H9 (cell line): ENCODE measurements at regions not wholly inside any gene's neighbourhood (a gene's known extent, or its start where the extent isn't known, plus 50 kb on each side); places are given as distances from the start of the nearest gene placed in this dataset.

Experiments
- DNase-seq: peaks from one replicate; pipeline ENCODE4 v3.0.0-alpha.2; 2017
- H2AFZ ChIP-seq: one replicate; pipeline ENCODE4 v1.6.1; 2013; ENCODE audit warnings: mild to moderate bottlenecking, low read length, control low read depth, moderate library complexity
- H2AK5ac ChIP-seq: 2 replicates; pipeline ENCODE4 v1.6.1; 2013; ENCODE audit warnings: low read length, control low read depth, mixed read lengths; ENCODE audit not compliant: insufficient read length
- H2BK120ac ChIP-seq: one replicate; pipeline ENCODE4 v1.6.1; 2013; ENCODE audit warnings: low read depth, mild to moderate bottlenecking, low read length, control low read depth, inconsistent platforms; ENCODE audit not compliant: poor library complexity, severe bottlenecking
- H2BK12ac ChIP-seq: 2 replicates; pipeline ENCODE4 v1.6.1; 2013; ENCODE audit warnings: low read length, control low read depth, mixed read lengths, low read depth; ENCODE audit not compliant: insufficient read length
- H2BK15ac ChIP-seq: 2 replicates; pipeline ENCODE4 v1.6.1; 2013; ENCODE audit warnings: low read depth, low read length, control low read depth
- H2BK20ac ChIP-seq: one replicate; pipeline ENCODE4 v1.6.1; 2013; ENCODE audit warnings: low read depth, mild to moderate bottlenecking, low read length, control low read depth, inconsistent platforms; ENCODE audit not compliant: poor library complexity, severe bottlenecking
- H2BK5ac ChIP-seq: 2 replicates; pipeline ENCODE4 v1.6.1; 2013; ENCODE audit warnings: low read length, control low read depth, mixed read lengths; ENCODE audit not compliant: insufficient read length
- H3K14ac ChIP-seq: 2 replicates; pipeline ENCODE4 v1.6.1; 2013; ENCODE audit warnings: low read length, control low read depth; ENCODE audit not compliant: insufficient read depth
- H3K18ac ChIP-seq: 2 replicates; pipeline ENCODE4 v1.6.1; 2013; ENCODE audit warnings: low read depth, mild to moderate bottlenecking, mixed read lengths, low read length, control low read depth; ENCODE audit not compliant: insufficient read length
- H3K23ac ChIP-seq: 2 replicates; pipeline ENCODE4 v1.6.1; 2013; ENCODE audit warnings: low read length, control low read depth, mixed read lengths, low read depth; ENCODE audit not compliant: insufficient read length
- H3K23me2 ChIP-seq: 2 replicates; pipeline ENCODE4 v1.6.1; 2013; ENCODE audit warnings: low read depth, mild to moderate bottlenecking, mixed read lengths, low read length, control low read depth; ENCODE audit not compliant: insufficient read length, poor library complexity, severe bottlenecking
- H3K27ac ChIP-seq: 2 replicates; pipeline ENCODE4 v1.5.1; 2013; ENCODE audit warnings: low read length, control low read depth, mixed read lengths, low read depth; ENCODE audit not compliant: insufficient read length
- H3K27me3 ChIP-seq: 2 replicates; pipeline ENCODE4 v1.6.1; 2013; ENCODE audit warnings: low read length, control low read depth, inconsistent platforms; ENCODE audit not compliant: insufficient read depth
- H3K4ac ChIP-seq: 2 replicates; pipeline ENCODE4 v1.6.1; 2013; ENCODE audit warnings: low read depth, mild to moderate bottlenecking, control low read depth, inconsistent platforms, low read length, moderate library complexity
- H3K4me1 ChIP-seq: 2 replicates; pipeline ENCODE4 v1.6.1; 2013; ENCODE audit warnings: low read length, control low read depth, inconsistent platforms; ENCODE audit not compliant: insufficient read depth
- H3K4me2 ChIP-seq: 2 replicates; pipeline ENCODE4 v1.6.1; 2013; ENCODE audit warnings: low read length, control low read depth, mixed read lengths; ENCODE audit not compliant: insufficient read length, insufficient read depth
- H3K56ac ChIP-seq: 2 replicates; pipeline ENCODE4 v1.6.1; 2013; ENCODE audit warnings: low read depth, mild to moderate bottlenecking, mixed read lengths, low read length, control low read depth; ENCODE audit not compliant: insufficient read length
- H3K79me1 ChIP-seq: 2 replicates; pipeline ENCODE4 v1.6.1; 2013; ENCODE audit warnings: low read depth, mild to moderate bottlenecking, moderate library complexity, low read length, control low read depth, inconsistent platforms; ENCODE audit not compliant: insufficient read depth, poor library complexity, severe bottlenecking
- H3K79me2 ChIP-seq: 2 replicates; pipeline ENCODE4 v1.6.1; 2013; ENCODE audit warnings: low read length, control low read depth, inconsistent platforms; ENCODE audit not compliant: insufficient read depth
- H3K9ac ChIP-seq: 2 replicates; pipeline ENCODE4 v1.6.1; 2013; ENCODE audit warnings: low read length, control low read depth, mixed read lengths; ENCODE audit not compliant: insufficient read length; ENCODE audit errors: extremely low read depth
- H3K9me3 ChIP-seq: one replicate; pipeline ENCODE4 v1.6.1; 2013; ENCODE audit warnings: low read depth, low read length, inconsistent platforms; ENCODE audit not compliant: control insufficient read depth
- H3T11ph ChIP-seq: one replicate; pipeline ENCODE4 v1.6.1; 2013; ENCODE audit warnings: mild to moderate bottlenecking, low read length, control low read depth, inconsistent platforms
- H4K20me1 ChIP-seq: one replicate; pipeline ENCODE4 v1.6.1; 2013; ENCODE audit not compliant: control insufficient read depth, insufficient read length, insufficient read depth
- H4K5ac ChIP-seq: 2 replicates; pipeline ENCODE4 v1.6.1; 2013; ENCODE audit warnings: low read depth, mild to moderate bottlenecking, mixed read lengths, low read length, control low read depth; ENCODE audit not compliant: insufficient read length
- H4K8ac ChIP-seq: replicated peaks from 2 replicates; pipeline ENCODE4 v1.6.1; 2013; ENCODE audit warnings: low read length, control low read depth, mixed read lengths, low read depth; ENCODE audit not compliant: insufficient read length
- H4K91ac ChIP-seq: 2 replicates; pipeline ENCODE4 v1.6.1; 2013; ENCODE audit warnings: low read depth, mild to moderate bottlenecking, moderate library complexity, mixed read lengths, low read length, control low read depth; ENCODE audit not compliant: insufficient read length
- H3K27ac Mint-ChIP-seq, 3 experiments: 2 replicates in 2 of 3; 3 replicates in 1 of 3; pipeline ENCODE4 v1.8.0; 2020 to 2021; ENCODE audit warnings: mixed read lengths in 3 of 3, mild to moderate bottlenecking in 1 of 3, moderate library complexity in 1 of 3
- H3K27me3 Mint-ChIP-seq: 2 replicates; pipeline ENCODE4 v1.8.0; 2021; ENCODE audit warnings: low read depth, mild to moderate bottlenecking, moderate library complexity, mixed read lengths
- H3K36me3 Mint-ChIP-seq, 3 experiments: 2 replicates in 2 of 3; 3 replicates in 1 of 3; pipeline ENCODE4 v1.8.0; 2020 to 2021; ENCODE audit warnings: low read depth in 3 of 3, mixed read lengths in 3 of 3; ENCODE audit not compliant: insufficient read depth in 1 of 3
- H3K4me1 Mint-ChIP-seq, 2 experiments: 2 replicates each; pipeline ENCODE4 v1.8.0; 2020; ENCODE audit warnings: mixed read lengths in 2 of 2
- H3K4me3 Mint-ChIP-seq, 2 experiments: 2 replicates in 1 of 2; 3 replicates in 1 of 2; pipeline ENCODE4 v1.8.0; 2020 to 2021; ENCODE audit warnings: mild to moderate bottlenecking in 2 of 2, mixed read lengths in 2 of 2, moderate library complexity in 1 of 2
- H3K9me3 Mint-ChIP-seq, 2 experiments: 2 replicates in 1 of 2; 3 replicates in 1 of 2; pipeline ENCODE4 v1.8.0; 2020; ENCODE audit warnings: mild to moderate bottlenecking in 2 of 2, mixed read lengths in 2 of 2, moderate library complexity in 1 of 2
- CTCF ChIP-seq: fragments of 200-600 bp; sonication (generic); conservative IDR thresholded peaks from 3 replicates; pipeline ENCODE4 v1.8.0; 2021; ENCODE audit warnings: antibody characterized with exemption, mild to moderate bottlenecking
- WGBS: extraction: QIAGEN DNeasy Blood & Tissue Kit; methylation state at CpG from one replicate; pipeline ENCODE4 v1.1.7; 2013; ENCODE audit warnings: missing lambda C conversion rate, low lambda C conversion rate, mixed read lengths; ENCODE audit not compliant: insufficient read length; ENCODE audit errors: extremely low coverage; 5-methylcytosine and 5-hydroxymethylcytosine counted together

GRCh38 chr5:168209997-168210396, 81.4 kb upstream of the WWC1 start:
- no peaks in the 10 kb centered on the region for H3K27me3 ChIP-seq
- peaks cover 15 to 21% of the 10 kb centered on the region in 2 experiments for H3K4me1 Mint-ChIP-seq
- H4K91ac ChIP-seq: no peak overlapping the region
- H2BK5ac ChIP-seq: no peak overlapping the region
- no peak overlapping the region for H3K18ac ChIP-seq
- H2BK12ac ChIP-seq: no peak overlapping the region
- no CpG with 5 or more reads among the region's 3 CpGs for WGBS
- no peak overlapping the region for H3K27ac Mint-ChIP-seq
- H3K79me2 ChIP-seq: no peaks in the 10 kb centered on the region
- no peak overlapping the region for H2BK120ac ChIP-seq
- H3K9me3 ChIP-seq: no peaks in the 10 kb centered on the region
- no peak for DNase-seq
- no peak overlapping the region for H3K4ac ChIP-seq
- no peak overlapping the region for H3T11ph ChIP-seq
- H3K23ac ChIP-seq: no peak overlapping the region
- H2AFZ ChIP-seq: no peak overlapping the region
- H3K4me1 ChIP-seq: peaks cover 5% of the 10 kb centered on the region; the same call in 1 of the 2 replicates
- no peak overlapping the region for H2AK5ac ChIP-seq
- H3K36me3 Mint-ChIP-seq: no peaks in the 10 kb centered on the region
- no peaks in the 10 kb centered on the region for H4K20me1 ChIP-seq
- no peak overlapping the region for H2BK20ac ChIP-seq
- H3K14ac ChIP-seq: no peak overlapping the region
- H3K27me3 Mint-ChIP-seq: no peaks in the 10 kb centered on the region; the same call in 1 of the 2 replicates
- no peak overlapping the region for H3K56ac ChIP-seq
- no peak for TF ChIP-seq CTCF
- no peaks in the 10 kb centered on the region for H3K9me3 Mint-ChIP-seq
- H4K8ac ChIP-seq: no peak overlapping the region
- H2BK15ac ChIP-seq: no peak overlapping the region
- H3K23me2 ChIP-seq: no peaks in the 10 kb centered on the region
- H3K9ac ChIP-seq: no peak overlapping the region
- no peak overlapping the region for H3K27ac ChIP-seq
- H3K4me3 Mint-ChIP-seq: no peak overlapping the region
- no peaks in the 10 kb centered on the region for H3K79me1 ChIP-seq
- no peak overlapping the region for H4K5ac ChIP-seq
- no peak overlapping the region for H3K4me2 ChIP-seq
